GM23338 (cell line): ENCODE measurements at regions not wholly inside any gene's neighbourhood (a gene's known extent, or its start where the extent isn't known, plus 50 kb on each side); places are given as distances from the start of the nearest gene placed in this dataset.

Experiments
- ATAC-seq: fragments of 200-7000 bp; cut with Tn5 transposase; 3 replicates; pipeline ENCODE4 v1.9.1; 2020
- DNase-seq: peaks from one replicate; pipeline ENCODE4 v3.0.0-alpha.2; 2015; ENCODE audit warnings: low spot score
- H2AFZ ChIP-seq: fragments of 200-600 bp; sonication (generic); 2 replicates; pipeline ENCODE4 v1.8.0; 2016; ENCODE audit warnings: antibody characterized with exemption, mild to moderate bottlenecking, moderate library complexity
- H3F3A ChIP-seq: fragments of 200-600 bp; sonication (generic); replicated peaks from 2 replicates; pipeline ENCODE4 v1.8.0; 2017; ENCODE audit warnings: antibody characterized with exemption, mixed run types, low read depth
- H3K27ac ChIP-seq: fragments of 200-600 bp; sonication (generic); 2 replicates; pipeline ENCODE4 v1.6.1; 2016; ENCODE audit warnings: low read depth
- H3K27me3 ChIP-seq: fragments of 200-600 bp; sonication (generic); 2 replicates; pipeline ENCODE4 v1.8.0; 2016; ENCODE audit warnings: mild to moderate bottlenecking, mixed run types, moderate library complexity; ENCODE audit not compliant: insufficient read depth
- H3K36me3 ChIP-seq: fragments of 200-600 bp; sonication (generic); 2 replicates; pipeline ENCODE4 v1.8.0; 2016; ENCODE audit warnings: mild to moderate bottlenecking; ENCODE audit not compliant: insufficient read depth
- H3K4me1 ChIP-seq: fragments of 200-600 bp; sonication (generic); 2 replicates; pipeline ENCODE4 v1.8.0; 2016; ENCODE audit warnings: mild to moderate bottlenecking, moderate library complexity; ENCODE audit not compliant: insufficient read depth
- H3K4me2 ChIP-seq: fragments of 200-600 bp; sonication (generic); 2 replicates; pipeline ENCODE4 v1.7.1; 2017; ENCODE audit warnings: mixed run types
- H3K4me3 ChIP-seq: fragments of 200-600 bp; sonication (generic); 2 replicates; pipeline ENCODE4 v1.6.1; 2016; ENCODE audit warnings: mixed run types
- H3K79me2 ChIP-seq: fragments of 200-600 bp; sonication (generic); replicated peaks from 2 replicates; pipeline ENCODE4 v1.8.0; 2017; ENCODE audit warnings: mild to moderate bottlenecking; ENCODE audit not compliant: insufficient read depth
- H3K9me2 ChIP-seq: fragments of 200-600 bp; sonication (generic); 2 replicates; pipeline ENCODE4 v1.8.0; 2017; ENCODE audit not compliant: insufficient read depth
- H4K20me1 ChIP-seq: fragments of 200-600 bp; sonication (generic); replicated peaks from 2 replicates; pipeline ENCODE4 v1.8.0; 2017; ENCODE audit warnings: mild to moderate bottlenecking; ENCODE audit not compliant: insufficient read depth
- H3K27ac Mint-ChIP-seq: 2 replicates; pipeline ENCODE4 v1.8.0; 2020; ENCODE audit warnings: inconsistent platforms, mild to moderate bottlenecking, moderate library complexity, mixed read lengths
- H3K27me3 Mint-ChIP-seq: 3 replicates; pipeline ENCODE4 v1.8.0; 2022; ENCODE audit warnings: low read depth, mild to moderate bottlenecking, moderate library complexity, mixed read lengths, inconsistent platforms; ENCODE audit not compliant: insufficient read depth, poor library complexity
- H3K36me3 Mint-ChIP-seq: 3 replicates; pipeline ENCODE4 v1.8.0; 2021; ENCODE audit warnings: low read depth, mild to moderate bottlenecking, inconsistent platforms, moderate library complexity, mixed read lengths
- H3K4me1 Mint-ChIP-seq: 3 replicates; pipeline ENCODE4 v1.8.0; 2020; ENCODE audit warnings: mild to moderate bottlenecking, inconsistent platforms, mixed read lengths
- H3K4me3 Mint-ChIP-seq: 3 replicates; pipeline ENCODE4 v1.8.0; 2021; ENCODE audit warnings: moderate library complexity, mild to moderate bottlenecking, inconsistent platforms, mixed read lengths
- H3K9me3 Mint-ChIP-seq: 3 replicates; pipeline ENCODE4 v1.8.0; 2020; ENCODE audit warnings: moderate library complexity, mild to moderate bottlenecking, inconsistent platforms, mixed read lengths
- CREB1 ChIP-seq: fragments of 250-450 bp; sonication (Bioruptor Pico); IDR thresholded peaks from 2 replicates; pipeline ENCODE4 v1.5.0; 2020; ENCODE audit warnings: low read depth, mild to moderate bottlenecking, moderate library complexity
- EZH2 ChIP-seq: fragments of 200-600 bp; sonication (generic); IDR thresholded peaks from one replicate; pipeline ENCODE4 v1.8.0; 2017; ENCODE audit warnings: antibody characterized with exemption, mild to moderate bottlenecking, low read depth; ENCODE audit not compliant: unreplicated experiment
- EZH2phosphoT487 ChIP-seq: fragments of 200-600 bp; sonication (generic); IDR thresholded peaks from one replicate; pipeline ENCODE4 v1.8.1; 2018; ENCODE audit warnings: antibody characterized with exemption; ENCODE audit not compliant: unreplicated experiment
- JUNB ChIP-seq: IDR thresholded peaks from one replicate; pipeline ENCODE4 v1.6.1; 2016; ENCODE audit warnings: antibody characterized with exemption; ENCODE audit not compliant: unreplicated experiment
- NANOG ChIP-seq: IDR thresholded peaks from 2 replicates; pipeline ENCODE4 v1.6.1; 2016; ENCODE audit warnings: antibody characterized with exemption, borderline replicate concordance
- POLR2AphosphoS5 ChIP-seq: IDR thresholded peaks from 2 replicates; pipeline ENCODE4 v1.6.1; 2016; ENCODE audit warnings: antibody characterized with exemption, low read depth
- STAT1 ChIP-seq: IDR thresholded peaks from one replicate; pipeline ENCODE4 v1.6.1; 2016; ENCODE audit warnings: antibody characterized with exemption; ENCODE audit not compliant: unreplicated experiment
- ZNF114 ChIP-seq: fragments of 250-450 bp; sonication (Bioruptor Pico); IDR thresholded peaks from 2 replicates; pipeline ENCODE4 v1.5.0; 2020; ENCODE audit warnings: mild to moderate bottlenecking, moderate library complexity
- ZNF331 ChIP-seq: fragments of 250-450 bp; sonication (Bioruptor Pico); IDR thresholded peaks from 2 replicates; pipeline ENCODE4 v1.5.0; 2020; ENCODE audit warnings: low read depth, mild to moderate bottlenecking, moderate library complexity
- TF ChIP-seq, protein P1 (sequence below), 2 experiments: fragments of 200-600 bp in 1 of 2; sonication (generic) in 1 of 2; conservative IDR thresholded peaks; 2 replicates each; pipeline versions ENCODE4 v1.5.1 to v1.6.1; 2016 to 2017; ENCODE audit warnings: antibody characterized with exemption in 2 of 2, low read depth in 2 of 2, mild to moderate bottlenecking in 2 of 2, moderate library complexity in 1 of 2
- TF ChIP-seq, protein P2 (sequence below): fragments of 250-450 bp; sonication (Bioruptor Pico); IDR thresholded peaks from 2 replicates; pipeline ENCODE4 v1.5.0; 2020; ENCODE audit warnings: mild to moderate bottlenecking, moderate library complexity
- TF ChIP-seq, protein P3 (sequence below): IDR thresholded peaks from 2 replicates; pipeline ENCODE4 v1.6.1; 2016; ENCODE audit warnings: antibody characterized with exemption
- TF ChIP-seq, protein P4 (sequence below): IDR thresholded peaks from one replicate; pipeline ENCODE4 v1.6.1; 2018; ENCODE audit warnings: antibody characterized with exemption; ENCODE audit not compliant: unreplicated experiment

DNA sequence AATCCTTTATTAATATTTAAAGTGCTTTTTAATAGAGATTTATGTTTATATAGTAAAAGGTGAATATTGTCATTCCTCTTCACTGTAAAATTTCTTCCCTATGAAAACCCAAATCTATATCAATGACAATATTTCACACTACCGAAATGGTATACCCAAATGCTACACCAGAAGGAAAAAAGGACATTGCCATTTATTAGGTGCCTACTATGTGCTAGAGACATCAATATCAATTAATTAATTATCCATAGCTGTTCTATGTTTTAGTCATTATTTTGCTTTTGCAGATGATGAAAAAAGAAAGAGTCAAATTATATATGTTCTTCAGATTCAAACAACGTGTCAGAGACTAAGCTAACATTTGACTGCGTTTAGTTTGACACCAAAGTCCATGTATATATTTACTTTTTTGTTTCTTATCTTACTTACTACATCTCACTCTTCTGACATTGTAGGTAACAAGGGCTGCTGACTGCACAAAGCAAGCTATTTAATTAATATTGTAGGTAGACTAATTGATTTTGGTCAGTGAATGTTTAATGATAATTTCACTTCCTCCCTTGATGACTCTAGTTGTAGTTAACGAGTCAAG, 614.0 kb upstream of the FOXG1 start:
- no peaks in the 10 kb centered on the region for H3K4me1 Mint-ChIP-seq
- Histone ChIP-seq H3K27ac (no peak overlapping the region), H3K79me2 (no peaks in the 10 kb centered on the region), H3K4me2 (no peak overlapping the region), H2AFZ (no peak overlapping the region), H3K27me3 (no peaks in the 10 kb centered on the region), H3F3A (no peaks in the 10 kb centered on the region), H4K20me1 (no peaks in the 10 kb centered on the region), H3K9me2 (no peaks in the 10 kb centered on the region), H3K4me1 (no peaks in the 10 kb centered on the region), H3K4me3 (no peak overlapping the region), H3K36me3 (no peaks in the 10 kb centered on the region; the same call in 1 of the 2 replicates)
- TF ChIP-seq NANOG (no peak), ZNF114 (CRISPR knock-in tag) (no peak), CREB1 (no peak), POLR2AphosphoS5 (no peak), EZH2phosphoT487 (no peak), STAT1 (no peak), ZNF331 (CRISPR knock-in tag) (no peak), JUNB (no peak), EZH2 (no peak)
- TF ChIP-seq, protein P1, sequence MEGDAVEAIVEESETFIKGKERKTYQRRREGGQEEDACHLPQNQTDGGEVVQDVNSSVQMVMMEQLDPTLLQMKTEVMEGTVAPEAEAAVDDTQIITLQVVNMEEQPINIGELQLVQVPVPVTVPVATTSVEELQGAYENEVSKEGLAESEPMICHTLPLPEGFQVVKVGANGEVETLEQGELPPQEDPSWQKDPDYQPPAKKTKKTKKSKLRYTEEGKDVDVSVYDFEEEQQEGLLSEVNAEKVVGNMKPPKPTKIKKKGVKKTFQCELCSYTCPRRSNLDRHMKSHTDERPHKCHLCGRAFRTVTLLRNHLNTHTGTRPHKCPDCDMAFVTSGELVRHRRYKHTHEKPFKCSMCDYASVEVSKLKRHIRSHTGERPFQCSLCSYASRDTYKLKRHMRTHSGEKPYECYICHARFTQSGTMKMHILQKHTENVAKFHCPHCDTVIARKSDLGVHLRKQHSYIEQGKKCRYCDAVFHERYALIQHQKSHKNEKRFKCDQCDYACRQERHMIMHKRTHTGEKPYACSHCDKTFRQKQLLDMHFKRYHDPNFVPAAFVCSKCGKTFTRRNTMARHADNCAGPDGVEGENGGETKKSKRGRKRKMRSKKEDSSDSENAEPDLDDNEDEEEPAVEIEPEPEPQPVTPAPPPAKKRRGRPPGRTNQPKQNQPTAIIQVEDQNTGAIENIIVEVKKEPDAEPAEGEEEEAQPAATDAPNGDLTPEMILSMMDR (conservative IDR thresholded peaks at IDR 0.05; ENCODE audit: low read depth in 2 of 2): no peak
- TF ChIP-seq, protein P2, sequence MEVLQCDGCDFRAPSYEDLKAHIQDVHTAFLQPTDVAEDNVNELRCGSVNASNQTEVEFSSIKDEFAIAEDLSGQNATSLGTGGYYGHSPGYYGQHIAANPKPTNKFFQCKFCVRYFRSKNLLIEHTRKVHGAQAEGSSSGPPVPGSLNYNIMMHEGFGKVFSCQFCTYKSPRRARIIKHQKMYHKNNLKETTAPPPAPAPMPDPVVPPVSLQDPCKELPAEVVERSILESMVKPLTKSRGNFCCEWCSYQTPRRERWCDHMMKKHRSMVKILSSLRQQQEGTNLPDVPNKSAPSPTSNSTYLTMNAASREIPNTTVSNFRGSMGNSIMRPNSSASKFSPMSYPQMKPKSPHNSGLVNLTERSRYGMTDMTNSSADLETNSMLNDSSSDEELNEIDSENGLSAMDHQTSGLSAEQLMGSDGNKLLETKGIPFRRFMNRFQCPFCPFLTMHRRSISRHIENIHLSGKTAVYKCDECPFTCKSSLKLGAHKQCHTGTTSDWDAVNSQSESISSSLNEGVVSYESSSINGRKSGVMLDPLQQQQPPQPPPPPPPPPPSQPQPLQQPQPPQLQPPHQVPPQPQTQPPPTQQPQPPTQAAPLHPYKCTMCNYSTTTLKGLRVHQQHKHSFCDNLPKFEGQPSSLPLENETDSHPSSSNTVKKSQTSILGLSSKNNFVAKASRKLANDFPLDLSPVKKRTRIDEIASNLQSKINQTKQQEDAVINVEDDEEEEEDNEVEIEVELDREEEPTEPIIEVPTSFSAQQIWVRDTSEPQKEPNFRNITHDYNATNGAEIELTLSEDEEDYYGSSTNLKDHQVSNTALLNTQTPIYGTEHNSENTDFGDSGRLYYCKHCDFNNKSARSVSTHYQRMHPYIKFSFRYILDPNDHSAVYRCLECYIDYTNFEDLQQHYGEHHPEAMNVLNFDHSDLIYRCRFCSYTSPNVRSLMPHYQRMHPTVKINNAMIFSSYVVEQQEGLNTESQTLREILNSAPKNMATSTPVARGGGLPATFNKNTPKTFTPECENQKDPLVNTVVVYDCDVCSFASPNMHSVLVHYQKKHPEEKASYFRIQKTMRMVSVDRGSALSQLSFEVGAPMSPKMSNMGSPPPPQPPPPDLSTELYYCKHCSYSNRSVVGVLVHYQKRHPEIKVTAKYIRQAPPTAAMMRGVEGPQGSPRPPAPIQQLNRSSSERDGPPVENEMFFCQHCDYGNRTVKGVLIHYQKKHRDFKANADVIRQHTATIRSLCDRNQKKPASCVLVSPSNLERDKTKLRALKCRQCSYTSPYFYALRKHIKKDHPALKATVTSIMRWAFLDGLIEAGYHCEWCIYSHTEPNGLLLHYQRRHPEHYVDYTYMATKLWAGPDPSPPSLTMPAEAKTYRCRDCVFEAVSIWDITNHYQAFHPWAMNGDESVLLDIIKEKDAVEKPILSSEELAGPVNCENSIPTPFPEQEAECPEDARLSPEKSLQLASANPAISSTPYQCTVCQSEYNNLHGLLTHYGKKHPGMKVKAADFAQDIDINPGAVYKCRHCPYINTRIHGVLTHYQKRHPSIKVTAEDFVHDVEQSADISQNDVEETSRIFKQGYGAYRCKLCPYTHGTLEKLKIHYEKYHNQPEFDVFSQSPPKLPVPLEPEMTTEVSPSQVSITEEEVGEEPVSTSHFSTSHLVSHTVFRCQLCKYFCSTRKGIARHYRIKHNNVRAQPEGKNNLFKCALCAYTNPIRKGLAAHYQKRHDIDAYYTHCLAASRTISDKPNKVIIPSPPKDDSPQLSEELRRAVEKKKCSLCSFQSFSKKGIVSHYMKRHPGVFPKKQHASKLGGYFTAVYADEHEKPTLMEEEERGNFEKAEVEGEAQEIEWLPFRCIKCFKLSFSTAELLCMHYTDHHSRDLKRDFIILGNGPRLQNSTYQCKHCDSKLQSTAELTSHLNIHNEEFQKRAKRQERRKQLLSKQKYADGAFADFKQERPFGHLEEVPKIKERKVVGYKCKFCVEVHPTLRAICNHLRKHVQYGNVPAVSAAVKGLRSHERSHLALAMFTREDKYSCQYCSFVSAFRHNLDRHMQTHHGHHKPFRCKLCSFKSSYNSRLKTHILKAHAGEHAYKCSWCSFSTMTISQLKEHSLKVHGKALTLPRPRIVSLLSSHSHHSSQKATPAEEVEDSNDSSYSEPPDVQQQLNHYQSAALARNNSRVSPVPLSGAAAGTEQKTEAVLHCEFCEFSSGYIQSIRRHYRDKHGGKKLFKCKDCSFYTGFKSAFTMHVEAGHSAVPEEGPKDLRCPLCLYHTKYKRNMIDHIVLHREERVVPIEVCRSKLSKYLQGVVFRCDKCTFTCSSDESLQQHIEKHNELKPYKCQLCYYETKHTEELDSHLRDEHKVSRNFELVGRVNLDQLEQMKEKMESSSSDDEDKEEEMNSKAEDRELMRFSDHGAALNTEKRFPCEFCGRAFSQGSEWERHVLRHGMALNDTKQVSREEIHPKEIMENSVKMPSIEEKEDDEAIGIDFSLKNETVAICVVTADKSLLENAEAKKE (CRISPR knock-in tag): no peak
- TF ChIP-seq, protein P3, sequence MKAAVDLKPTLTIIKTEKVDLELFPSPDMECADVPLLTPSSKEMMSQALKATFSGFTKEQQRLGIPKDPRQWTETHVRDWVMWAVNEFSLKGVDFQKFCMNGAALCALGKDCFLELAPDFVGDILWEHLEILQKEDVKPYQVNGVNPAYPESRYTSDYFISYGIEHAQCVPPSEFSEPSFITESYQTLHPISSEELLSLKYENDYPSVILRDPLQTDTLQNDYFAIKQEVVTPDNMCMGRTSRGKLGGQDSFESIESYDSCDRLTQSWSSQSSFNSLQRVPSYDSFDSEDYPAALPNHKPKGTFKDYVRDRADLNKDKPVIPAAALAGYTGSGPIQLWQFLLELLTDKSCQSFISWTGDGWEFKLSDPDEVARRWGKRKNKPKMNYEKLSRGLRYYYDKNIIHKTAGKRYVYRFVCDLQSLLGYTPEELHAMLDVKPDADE: no peak
- TF ChIP-seq, protein P4, sequence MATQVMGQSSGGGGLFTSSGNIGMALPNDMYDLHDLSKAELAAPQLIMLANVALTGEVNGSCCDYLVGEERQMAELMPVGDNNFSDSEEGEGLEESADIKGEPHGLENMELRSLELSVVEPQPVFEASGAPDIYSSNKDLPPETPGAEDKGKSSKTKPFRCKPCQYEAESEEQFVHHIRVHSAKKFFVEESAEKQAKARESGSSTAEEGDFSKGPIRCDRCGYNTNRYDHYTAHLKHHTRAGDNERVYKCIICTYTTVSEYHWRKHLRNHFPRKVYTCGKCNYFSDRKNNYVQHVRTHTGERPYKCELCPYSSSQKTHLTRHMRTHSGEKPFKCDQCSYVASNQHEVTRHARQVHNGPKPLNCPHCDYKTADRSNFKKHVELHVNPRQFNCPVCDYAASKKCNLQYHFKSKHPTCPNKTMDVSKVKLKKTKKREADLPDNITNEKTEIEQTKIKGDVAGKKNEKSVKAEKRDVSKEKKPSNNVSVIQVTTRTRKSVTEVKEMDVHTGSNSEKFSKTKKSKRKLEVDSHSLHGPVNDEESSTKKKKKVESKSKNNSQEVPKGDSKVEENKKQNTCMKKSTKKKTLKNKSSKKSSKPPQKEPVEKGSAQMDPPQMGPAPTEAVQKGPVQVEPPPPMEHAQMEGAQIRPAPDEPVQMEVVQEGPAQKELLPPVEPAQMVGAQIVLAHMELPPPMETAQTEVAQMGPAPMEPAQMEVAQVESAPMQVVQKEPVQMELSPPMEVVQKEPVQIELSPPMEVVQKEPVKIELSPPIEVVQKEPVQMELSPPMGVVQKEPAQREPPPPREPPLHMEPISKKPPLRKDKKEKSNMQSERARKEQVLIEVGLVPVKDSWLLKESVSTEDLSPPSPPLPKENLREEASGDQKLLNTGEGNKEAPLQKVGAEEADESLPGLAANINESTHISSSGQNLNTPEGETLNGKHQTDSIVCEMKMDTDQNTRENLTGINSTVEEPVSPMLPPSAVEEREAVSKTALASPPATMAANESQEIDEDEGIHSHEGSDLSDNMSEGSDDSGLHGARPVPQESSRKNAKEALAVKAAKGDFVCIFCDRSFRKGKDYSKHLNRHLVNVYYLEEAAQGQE: no peak
- H3K27ac Mint-ChIP-seq: no peak overlapping the region
- DNase-seq: no peak
- H3K9me3 Mint-ChIP-seq: no peaks in the 10 kb centered on the region; the same call in 2 of the 3 replicates
- H3K36me3 Mint-ChIP-seq: no peaks in the 10 kb centered on the region
- H3K4me3 Mint-ChIP-seq: no peak overlapping the region
- ATAC-seq: no peak
- no peaks in the 10 kb centered on the region for H3K27me3 Mint-ChIP-seq
